Astrocyte of the cerebellum (primary cell): ENCODE measurements at regions not wholly inside any gene's neighbourhood (a gene's known extent, or its start where the extent isn't known, plus 50 kb on each side); places are given as distances from the start of the nearest gene placed in this dataset.

Source experiments
- DNase-seq: peaks from one replicate; pipeline ENCODE4 v3.0.0-alpha.2; 2011; ENCODE audit warnings: low read depth
- H3K4me3 ChIP-seq: 2 replicates; pipeline ENCODE4 v1.5.1; 2011; ENCODE audit warnings: mild to moderate bottlenecking, low read depth, low read length, moderate library complexity
- in situ Hi-C: cut with HindIII; loops from 2 replicates; pipeline ENCODE4 v1.10.0; 2017; ENCODE audit warnings: low sequenced_read_pairs
- TF ChIP-seq, protein P1 (sequence below): IDR thresholded peaks from 2 replicates; pipeline ENCODE4 v1.5.1; 2012; ENCODE audit warnings: low read length, low read depth, moderate library complexity, mild to moderate bottlenecking; ENCODE audit errors: missing control alignments

DNA sequence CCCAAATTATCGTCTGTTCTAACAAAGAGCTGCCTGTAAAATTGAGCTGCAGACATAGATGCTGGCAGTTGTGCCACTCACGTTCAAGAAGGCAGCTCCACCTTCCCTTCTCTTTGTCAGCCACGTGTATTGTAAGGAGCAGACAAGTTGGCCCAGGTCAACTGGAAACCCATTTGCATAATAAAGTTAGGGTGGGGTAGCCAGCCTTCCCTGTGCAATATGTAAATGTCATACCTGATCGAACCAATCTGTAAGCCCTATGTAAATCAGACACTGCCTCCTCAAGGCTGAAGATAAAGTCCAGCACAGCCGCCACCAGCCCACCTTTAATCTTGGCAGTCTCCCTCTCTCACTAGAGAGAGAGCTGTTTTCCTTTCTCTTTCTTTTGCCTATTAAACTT is 117.2 kb downstream of the TMEM144 start:
- in situ Hi-C loops, result no loop called here
- TF ChIP-seq, protein P1, sequence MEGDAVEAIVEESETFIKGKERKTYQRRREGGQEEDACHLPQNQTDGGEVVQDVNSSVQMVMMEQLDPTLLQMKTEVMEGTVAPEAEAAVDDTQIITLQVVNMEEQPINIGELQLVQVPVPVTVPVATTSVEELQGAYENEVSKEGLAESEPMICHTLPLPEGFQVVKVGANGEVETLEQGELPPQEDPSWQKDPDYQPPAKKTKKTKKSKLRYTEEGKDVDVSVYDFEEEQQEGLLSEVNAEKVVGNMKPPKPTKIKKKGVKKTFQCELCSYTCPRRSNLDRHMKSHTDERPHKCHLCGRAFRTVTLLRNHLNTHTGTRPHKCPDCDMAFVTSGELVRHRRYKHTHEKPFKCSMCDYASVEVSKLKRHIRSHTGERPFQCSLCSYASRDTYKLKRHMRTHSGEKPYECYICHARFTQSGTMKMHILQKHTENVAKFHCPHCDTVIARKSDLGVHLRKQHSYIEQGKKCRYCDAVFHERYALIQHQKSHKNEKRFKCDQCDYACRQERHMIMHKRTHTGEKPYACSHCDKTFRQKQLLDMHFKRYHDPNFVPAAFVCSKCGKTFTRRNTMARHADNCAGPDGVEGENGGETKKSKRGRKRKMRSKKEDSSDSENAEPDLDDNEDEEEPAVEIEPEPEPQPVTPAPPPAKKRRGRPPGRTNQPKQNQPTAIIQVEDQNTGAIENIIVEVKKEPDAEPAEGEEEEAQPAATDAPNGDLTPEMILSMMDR, result no peak
- no peak for DNase-seq
- no peak overlapping the region for H3K4me3 ChIP-seq

DNA sequence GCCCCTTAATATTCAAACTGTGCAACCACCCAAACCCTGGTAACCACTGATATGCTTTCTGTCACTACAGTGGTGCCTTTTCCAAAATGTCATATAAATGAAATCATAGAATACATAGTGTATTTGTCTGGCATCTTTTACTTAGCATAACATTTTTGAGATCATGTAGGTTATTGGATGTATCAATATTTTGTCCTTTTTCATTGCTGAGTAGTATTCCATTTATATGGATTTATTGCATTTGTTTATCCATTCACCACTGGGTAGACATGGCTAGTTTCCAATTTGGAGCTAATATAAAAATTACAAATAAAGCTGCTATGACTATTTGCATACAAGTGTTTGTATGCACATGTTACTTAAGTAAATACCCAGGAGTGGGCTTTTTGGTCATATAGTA is 121.6 kb downstream of the TMEM144 start:
- in situ Hi-C loops, result no loop called here
- DNase-seq, result no peak
- H3K4me3 ChIP-seq, result no peak overlapping the region
- TF ChIP-seq, protein P1, result no peak

DNA sequence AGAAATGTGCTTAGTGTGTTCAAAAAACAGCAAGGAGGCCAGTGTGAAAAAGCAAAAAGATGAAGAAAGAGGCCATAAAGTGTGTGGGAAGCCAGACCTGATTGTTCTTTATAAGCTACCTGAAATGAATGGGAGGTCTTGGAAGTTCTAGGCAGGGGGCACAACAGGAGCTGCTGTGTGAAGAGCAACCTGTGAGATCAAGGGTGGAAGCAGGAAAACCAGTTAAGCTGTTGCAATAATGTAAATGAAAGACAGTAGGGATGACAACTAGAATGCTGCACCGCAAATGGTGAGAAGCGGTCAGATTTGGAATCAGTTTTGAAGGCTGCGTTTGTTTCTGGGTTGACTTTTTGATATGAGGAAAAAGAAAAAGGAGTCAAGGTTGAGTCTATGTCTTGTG is 123.5 kb downstream of the TMEM144 start:
- in situ Hi-C loops, result no loop called here
- no peak for DNase-seq
- H3K4me3 ChIP-seq, result no peak overlapping the region
- TF ChIP-seq, protein P1, result no peak

DNA sequence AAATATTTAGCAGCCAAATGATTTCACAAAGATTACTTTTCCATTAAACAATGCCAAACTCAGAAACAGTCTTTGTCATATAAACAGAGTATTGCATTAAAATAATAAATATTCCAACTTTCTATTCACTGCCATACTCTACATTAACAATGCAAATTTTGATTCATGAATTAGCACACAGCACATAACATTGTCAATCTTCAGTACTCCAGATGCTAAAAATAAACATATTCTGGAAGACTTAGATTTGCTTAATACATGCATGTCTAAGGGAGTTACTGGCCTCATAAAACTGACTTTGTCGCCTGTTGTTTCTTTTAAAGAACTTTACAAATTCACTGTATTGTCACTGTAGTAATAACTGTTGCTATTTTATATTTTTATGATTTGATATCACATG is 131.6 kb downstream of the TMEM144 start:
- DNase-seq, result no peak
- TF ChIP-seq, protein P1, result no peak
- in situ Hi-C loops, result no loop called here

DNA sequence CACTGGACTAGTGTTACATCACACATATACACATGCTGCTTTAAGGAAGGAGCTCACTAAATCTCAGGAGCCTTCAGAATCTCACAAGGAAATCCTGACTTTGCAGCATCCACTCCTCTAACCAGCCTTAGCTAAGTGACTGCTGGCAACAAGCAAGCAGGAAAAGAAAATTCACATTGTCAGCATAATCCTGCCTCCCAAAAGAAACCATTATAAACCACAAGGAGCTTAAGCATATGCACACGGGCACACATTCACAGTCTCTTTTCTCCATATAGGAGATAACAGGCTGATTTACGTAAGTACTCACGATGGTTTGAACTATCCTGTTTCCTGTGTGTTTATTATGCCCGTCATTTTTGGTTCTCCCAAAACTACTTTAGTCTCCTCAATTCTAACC is 136.3 kb downstream of the TMEM144 start:
- in situ Hi-C loops, result no loop called here
- H3K4me3 ChIP-seq, result no peak overlapping the region
- TF ChIP-seq, protein P1, result no peak
- no peak for DNase-seq

More for the DNA sequence above, 131.6 kb downstream of the TMEM144 start:
- H3K4me3 ChIP-seq, result no peak overlapping the region

DNA sequence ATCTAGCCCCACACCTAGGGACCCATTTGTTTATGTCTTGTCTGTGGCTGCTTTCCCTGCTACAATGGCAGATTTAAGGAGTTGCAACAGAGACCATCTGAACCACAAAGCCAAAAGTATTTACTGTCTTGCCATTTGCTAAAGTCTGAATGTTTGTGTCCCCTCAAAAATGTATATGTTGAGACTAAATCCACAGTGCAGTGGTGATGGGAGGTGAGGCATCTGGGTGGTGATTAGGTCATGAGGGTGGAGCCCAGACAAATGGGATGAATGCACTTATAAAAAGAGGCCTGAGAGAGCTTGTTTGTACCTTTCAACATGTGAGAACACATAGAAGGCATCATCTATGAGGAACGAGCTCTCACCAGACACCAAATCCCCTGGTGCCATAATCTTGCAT is 137.3 kb downstream of the TMEM144 start:
- in situ Hi-C loops, result no loop called here
- DNase-seq, result no peak
- TF ChIP-seq, protein P1, result no peak
- H3K4me3 ChIP-seq, result no peak overlapping the region

DNA sequence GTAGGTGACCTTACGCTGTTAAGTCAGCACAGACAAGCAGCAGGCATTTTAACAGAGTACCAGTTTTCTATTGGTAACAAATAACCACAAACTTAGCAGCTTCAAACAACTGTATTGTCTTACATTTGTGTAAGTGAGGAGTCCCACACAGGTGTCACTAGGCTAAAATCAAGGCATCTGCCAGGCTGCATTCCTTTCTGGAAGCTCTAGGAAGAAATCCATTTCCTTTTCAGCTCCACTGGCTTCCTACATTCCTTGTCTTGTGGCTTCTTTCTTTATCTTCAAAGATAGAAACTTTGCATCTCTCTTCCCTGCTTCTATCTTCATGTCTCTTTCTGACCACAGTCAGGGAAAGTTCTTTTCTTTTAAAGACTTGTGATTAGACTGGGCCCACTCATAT is 139.9 kb downstream of the TMEM144 start:
- TF ChIP-seq, protein P1, result no peak
- H3K4me3 ChIP-seq, result no peak overlapping the region
- DNase-seq, result no peak
- in situ Hi-C loops, result no loop called here
